ENCODE measurements at regions not wholly inside any gene's neighbourhood (a gene's known extent, or its start where the extent isn't known, plus 50 kb on each side); places are given as distances from the start of the nearest gene placed in this dataset.

DNA sequence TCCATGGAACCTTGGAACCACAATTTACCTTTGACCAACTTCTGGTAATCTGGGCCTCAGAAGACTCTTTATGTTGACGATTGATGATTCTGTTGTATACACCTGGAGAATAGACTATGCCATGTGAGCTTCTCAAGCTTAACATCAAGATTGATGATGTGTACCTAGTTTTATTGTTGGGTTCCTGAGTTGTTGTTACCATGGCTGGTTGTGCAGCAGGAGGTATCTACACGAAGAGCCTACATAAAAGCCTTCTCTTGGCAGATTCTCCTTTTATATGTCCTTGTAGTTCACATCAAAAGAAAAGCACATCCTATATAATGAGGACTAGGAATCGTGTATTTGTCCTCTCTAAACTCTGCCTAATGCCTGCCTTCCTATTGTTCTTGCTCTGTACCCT lies 272.0 kb downstream of the DTHD1 start:
- TF ChIP-seq, protein P1, sequence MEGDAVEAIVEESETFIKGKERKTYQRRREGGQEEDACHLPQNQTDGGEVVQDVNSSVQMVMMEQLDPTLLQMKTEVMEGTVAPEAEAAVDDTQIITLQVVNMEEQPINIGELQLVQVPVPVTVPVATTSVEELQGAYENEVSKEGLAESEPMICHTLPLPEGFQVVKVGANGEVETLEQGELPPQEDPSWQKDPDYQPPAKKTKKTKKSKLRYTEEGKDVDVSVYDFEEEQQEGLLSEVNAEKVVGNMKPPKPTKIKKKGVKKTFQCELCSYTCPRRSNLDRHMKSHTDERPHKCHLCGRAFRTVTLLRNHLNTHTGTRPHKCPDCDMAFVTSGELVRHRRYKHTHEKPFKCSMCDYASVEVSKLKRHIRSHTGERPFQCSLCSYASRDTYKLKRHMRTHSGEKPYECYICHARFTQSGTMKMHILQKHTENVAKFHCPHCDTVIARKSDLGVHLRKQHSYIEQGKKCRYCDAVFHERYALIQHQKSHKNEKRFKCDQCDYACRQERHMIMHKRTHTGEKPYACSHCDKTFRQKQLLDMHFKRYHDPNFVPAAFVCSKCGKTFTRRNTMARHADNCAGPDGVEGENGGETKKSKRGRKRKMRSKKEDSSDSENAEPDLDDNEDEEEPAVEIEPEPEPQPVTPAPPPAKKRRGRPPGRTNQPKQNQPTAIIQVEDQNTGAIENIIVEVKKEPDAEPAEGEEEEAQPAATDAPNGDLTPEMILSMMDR (IDR thresholded peaks at IDR 0.05; ENCODE audit: borderline replicate concordance, extremely low read depth, low read length, poor library complexity, severe bottlenecking) = no peak
- no peak for TF ChIP-seq EZH2 (IDR thresholded peaks at IDR 0.05; ENCODE audit: borderline replicate concordance, low read depth, low read length, severe bottlenecking)
